BJ (cell line): ENCODE measurements at regions not wholly inside any gene's neighbourhood (a gene's known extent, or its start where the extent isn't known, plus 50 kb on each side); places are given as distances from the start of the nearest gene placed in this dataset.

Source experiments
- CTCF ChIA-PET: fragments of 350-600 bp; formaldehyde crosslinking; extraction: SDS; loops from one replicate; lab custom pipeline; 2021; ENCODE audit warnings: antibody characterized with exemption, inconsistent platforms; lab: Yijun Ruan, JAX
- POLR2A ChIA-PET: fragments of 300-600 bp; sonication (Branson Sonifier 250); formaldehyde crosslinking; extraction: SDS; loops from one replicate; lab custom pipeline; 2021; ENCODE audit warnings: antibody characterized with exemption; lab: Charles Lee
- DNase-seq: peaks from one replicate; pipeline ENCODE4 v3.0.0-alpha.2; 2011; ENCODE audit warnings: low read depth
- H3K27me3 ChIP-seq: 2 replicates; pipeline ENCODE4 v1.6.0; 2011; ENCODE audit warnings: low read length; ENCODE audit not compliant: control insufficient read depth, insufficient read depth
- H3K36me3 ChIP-seq: 2 replicates; pipeline ENCODE4 v1.5.1; 2011; ENCODE audit warnings: low read length; ENCODE audit not compliant: control insufficient read depth, insufficient read depth
- H3K4me3 ChIP-seq: 2 replicates; pipeline ENCODE4 v1.5.1; 2011; ENCODE audit warnings: low read depth, mild to moderate bottlenecking, control low read depth, low read length
- TF ChIP-seq, protein P1 (sequence below): IDR thresholded peaks from 2 replicates; pipeline ENCODE4 v1.5.1; 2011; ENCODE audit warnings: low read depth, mild to moderate bottlenecking, control low read depth, inconsistent platforms, low read length, moderate library complexity; ENCODE audit not compliant: insufficient read depth

DNA sequence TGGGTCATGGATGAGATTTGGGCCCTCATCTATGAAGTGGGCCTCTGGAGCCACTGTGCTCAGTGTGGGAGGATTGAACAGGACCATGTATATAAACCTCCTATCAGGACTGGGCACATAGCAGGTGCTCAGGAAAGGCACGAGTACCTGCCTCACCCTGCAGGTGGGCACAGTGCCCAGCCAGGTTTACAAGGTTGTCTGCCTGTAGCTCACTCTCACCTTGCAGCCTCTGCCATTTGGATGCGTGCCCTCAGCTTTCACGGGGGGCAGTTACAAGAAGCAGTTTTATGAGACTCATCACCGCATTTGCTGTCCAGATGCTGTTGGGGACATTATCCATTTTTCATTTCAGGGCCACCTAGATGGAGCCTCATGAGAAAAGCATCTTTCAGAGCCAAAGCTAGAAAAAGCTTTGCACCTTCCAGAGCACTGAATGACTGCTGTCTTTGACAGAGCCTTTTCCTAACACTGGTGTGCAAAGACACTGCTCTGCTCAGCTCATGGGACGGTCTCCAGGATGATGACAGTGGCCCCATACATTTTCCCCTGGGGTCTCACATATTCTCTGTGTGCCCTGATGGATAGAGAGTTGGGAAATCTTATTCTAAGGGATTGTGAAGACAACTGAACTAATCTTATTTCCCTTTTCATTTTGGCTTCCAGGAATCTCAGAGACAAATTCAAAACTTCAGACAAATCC lies 327.5 kb upstream of the RTL1 start:
- TF ChIP-seq, protein P1, sequence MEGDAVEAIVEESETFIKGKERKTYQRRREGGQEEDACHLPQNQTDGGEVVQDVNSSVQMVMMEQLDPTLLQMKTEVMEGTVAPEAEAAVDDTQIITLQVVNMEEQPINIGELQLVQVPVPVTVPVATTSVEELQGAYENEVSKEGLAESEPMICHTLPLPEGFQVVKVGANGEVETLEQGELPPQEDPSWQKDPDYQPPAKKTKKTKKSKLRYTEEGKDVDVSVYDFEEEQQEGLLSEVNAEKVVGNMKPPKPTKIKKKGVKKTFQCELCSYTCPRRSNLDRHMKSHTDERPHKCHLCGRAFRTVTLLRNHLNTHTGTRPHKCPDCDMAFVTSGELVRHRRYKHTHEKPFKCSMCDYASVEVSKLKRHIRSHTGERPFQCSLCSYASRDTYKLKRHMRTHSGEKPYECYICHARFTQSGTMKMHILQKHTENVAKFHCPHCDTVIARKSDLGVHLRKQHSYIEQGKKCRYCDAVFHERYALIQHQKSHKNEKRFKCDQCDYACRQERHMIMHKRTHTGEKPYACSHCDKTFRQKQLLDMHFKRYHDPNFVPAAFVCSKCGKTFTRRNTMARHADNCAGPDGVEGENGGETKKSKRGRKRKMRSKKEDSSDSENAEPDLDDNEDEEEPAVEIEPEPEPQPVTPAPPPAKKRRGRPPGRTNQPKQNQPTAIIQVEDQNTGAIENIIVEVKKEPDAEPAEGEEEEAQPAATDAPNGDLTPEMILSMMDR = no peak
- no peak overlapping the region for H3K4me3 ChIP-seq
- ChIA-PET CTCF (no interaction called here), POLR2A (no interaction called here)
- no peak for DNase-seq
- H3K27me3 ChIP-seq = no peaks in the 10 kb centered on the region
- no peaks in the 10 kb centered on the region for H3K36me3 ChIP-seq

DNA sequence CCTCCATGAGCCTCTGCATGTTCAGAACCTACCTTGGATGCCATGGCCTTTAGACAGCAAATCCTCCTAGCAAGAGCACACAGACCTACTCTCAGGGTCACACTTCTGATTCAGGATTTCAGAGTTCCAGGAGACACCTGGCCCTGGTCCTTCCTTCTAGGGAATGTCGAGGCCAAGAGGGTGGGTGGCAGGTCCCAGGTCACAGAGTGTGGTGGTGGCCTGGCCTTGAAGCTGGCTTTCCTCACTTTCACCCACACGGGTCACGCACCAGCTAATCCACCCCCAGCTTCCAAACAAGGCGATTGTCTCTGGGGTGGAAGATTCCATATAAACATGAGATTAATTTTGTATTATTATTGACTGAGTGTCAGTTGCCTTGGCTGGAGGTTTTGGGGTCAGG lies 328.3 kb upstream of the RTL1 start:
- Histone ChIP-seq H3K27me3 (no peaks in the 10 kb centered on the region), H3K36me3 (no peaks in the 10 kb centered on the region), H3K4me3 (no peak overlapping the region)
- TF ChIP-seq, protein P1 = no peak
- ChIA-PET POLR2A (no interaction called here), CTCF (no interaction called here)
- no peak for DNase-seq

DNA sequence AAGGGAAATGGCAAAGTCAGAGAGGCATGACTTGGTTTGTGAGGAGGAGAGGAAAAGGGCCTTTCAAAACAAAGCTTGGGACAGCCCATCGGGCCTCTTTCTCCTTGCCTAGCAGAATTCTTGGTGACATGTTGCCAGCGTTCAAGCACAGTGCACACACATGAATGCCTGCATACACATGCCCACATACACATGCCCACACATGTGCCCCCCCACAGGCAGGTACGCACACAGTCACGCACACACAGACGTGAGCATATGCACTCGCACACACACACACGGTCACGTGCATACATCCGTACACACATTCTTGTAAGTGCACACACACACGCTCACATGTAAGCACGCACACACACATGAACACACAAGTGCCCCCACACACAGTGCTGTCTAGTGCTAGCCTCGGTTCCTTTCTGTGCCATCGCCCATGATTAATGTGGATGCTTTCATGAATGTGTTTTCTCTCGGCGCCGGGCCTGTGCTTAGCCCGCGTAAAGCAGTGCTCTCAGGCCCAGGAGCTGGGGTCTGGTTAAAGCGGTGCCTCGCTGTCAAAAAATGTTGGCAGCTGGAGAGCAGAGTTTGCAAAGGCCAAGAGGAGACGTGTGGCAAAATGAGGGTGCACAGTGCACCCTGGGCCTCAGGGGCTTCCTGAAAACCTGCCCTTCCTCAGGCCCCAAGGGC lies 328.8 kb upstream of the DIO3 start:
- DNase-seq = no peak

DNA sequence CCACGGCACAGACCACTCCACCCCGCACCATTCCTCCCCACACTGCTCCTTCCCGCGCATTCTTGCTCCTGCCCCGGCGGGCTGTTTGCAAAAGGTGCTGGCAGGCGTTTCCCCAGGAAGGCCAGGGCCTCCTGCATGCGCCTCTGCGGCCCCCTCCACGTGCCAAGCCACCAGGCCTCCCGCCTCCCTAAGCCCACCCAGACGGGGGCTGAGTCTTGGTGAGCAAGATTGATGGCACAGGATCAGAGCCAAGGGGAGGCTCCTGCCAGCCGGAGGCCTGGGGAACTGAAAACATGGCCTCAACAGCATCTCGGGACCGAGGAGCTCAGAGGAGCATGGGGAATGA lies 328.3 kb upstream of the DIO3 start:
- Histone ChIP-seq H3K4me3 (no peak overlapping the region), H3K27me3 (no peaks in the 10 kb centered on the region), H3K36me3 (no peaks in the 10 kb centered on the region)
- ChIA-PET CTCF (no interaction called here), POLR2A (no interaction called here)
- DNase-seq = no peak
- TF ChIP-seq, protein P1 = no peak

More for the DNA sequence above, 328.8 kb upstream of the DIO3 start:
- H3K36me3 ChIP-seq = no peaks in the 10 kb centered on the region
- TF ChIP-seq, protein P1 = no peak
- CTCF ChIA-PET = no interaction called here
- POLR2A ChIA-PET = no interaction called here
- H3K4me3 ChIP-seq = no peak overlapping the region
- H3K27me3 ChIP-seq = no peaks in the 10 kb centered on the region

DNA sequence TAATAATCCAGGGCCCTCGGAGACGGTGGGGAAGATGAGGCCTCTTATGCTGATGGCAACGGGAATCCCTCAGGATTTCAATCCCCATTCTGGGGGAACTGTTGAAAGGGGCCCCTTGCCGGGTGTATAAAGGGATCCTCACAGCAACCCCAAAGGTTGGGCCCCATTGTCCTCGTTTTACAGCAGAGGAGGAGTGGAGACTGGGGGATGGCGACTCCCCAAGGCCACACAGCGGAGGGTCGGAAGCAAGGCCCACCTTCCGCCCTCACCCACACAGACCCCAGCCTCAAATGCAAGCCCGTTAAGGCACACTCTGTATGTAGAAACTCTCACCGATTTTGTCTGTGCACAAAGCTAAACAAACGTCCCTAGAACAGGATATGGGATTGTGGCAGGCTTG lies 327.9 kb upstream of the DIO3 start:
- ChIA-PET CTCF (no interaction called here), POLR2A (no interaction called here)
- DNase-seq = no peak

More for the DNA sequence above, 327.9 kb upstream of the DIO3 start:
- Histone ChIP-seq H3K27me3 (no peaks in the 10 kb centered on the region; the same call in 1 of the 2 replicates), H3K36me3 (no peaks in the 10 kb centered on the region), H3K4me3 (no peak overlapping the region)
- TF ChIP-seq, protein P1 = no peak
